Astrocyte of the cerebellum (primary cell): ENCODE measurements at regions not wholly inside any gene's neighbourhood (a gene's known extent, or its start where the extent isn't known, plus 50 kb on each side); places are given as distances from the start of the nearest gene placed in this dataset.
"Not testable (repeated sequence)": the region's sequence is repeated elsewhere in the genome, so short reads cannot be mapped to it uniquely, and the experiment has no call there.

ENCODE experiments used
- DNase-seq: peaks from one replicate; pipeline ENCODE4 v3.0.0-alpha.2; 2011; ENCODE audit warnings: low read depth
- H3K4me3 ChIP-seq: 2 replicates; pipeline ENCODE4 v1.5.1; 2011; ENCODE audit warnings: mild to moderate bottlenecking, low read depth, low read length, moderate library complexity
- in situ Hi-C: cut with HindIII; loops from 2 replicates; pipeline ENCODE4 v1.10.0; 2017; ENCODE audit warnings: low sequenced_read_pairs
- TF ChIP-seq, protein P1 (sequence below): IDR thresholded peaks from 2 replicates; pipeline ENCODE4 v1.5.1; 2012; ENCODE audit warnings: low read length, low read depth, moderate library complexity, mild to moderate bottlenecking; ENCODE audit errors: missing control alignments

DNA sequence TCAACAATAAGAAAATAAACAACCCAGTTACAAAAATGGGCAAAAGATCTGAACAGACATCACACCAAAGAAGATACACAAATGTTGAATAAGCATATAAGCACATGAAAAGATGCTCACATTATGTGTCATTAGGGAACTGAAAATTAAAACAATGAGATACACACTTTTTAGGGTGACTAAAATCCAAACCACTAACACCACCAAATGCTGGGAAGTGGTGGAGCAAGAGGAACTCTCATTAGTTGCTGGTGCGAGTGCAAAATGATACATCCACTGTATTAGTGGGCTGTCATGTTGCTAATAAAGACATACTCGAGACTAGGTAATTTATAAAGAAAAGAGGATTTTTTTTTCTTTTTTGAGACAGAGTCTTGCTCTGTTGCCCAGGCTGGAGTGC is 329.1 kb downstream of the TMEM38B start:
- TF ChIP-seq, protein P1, sequence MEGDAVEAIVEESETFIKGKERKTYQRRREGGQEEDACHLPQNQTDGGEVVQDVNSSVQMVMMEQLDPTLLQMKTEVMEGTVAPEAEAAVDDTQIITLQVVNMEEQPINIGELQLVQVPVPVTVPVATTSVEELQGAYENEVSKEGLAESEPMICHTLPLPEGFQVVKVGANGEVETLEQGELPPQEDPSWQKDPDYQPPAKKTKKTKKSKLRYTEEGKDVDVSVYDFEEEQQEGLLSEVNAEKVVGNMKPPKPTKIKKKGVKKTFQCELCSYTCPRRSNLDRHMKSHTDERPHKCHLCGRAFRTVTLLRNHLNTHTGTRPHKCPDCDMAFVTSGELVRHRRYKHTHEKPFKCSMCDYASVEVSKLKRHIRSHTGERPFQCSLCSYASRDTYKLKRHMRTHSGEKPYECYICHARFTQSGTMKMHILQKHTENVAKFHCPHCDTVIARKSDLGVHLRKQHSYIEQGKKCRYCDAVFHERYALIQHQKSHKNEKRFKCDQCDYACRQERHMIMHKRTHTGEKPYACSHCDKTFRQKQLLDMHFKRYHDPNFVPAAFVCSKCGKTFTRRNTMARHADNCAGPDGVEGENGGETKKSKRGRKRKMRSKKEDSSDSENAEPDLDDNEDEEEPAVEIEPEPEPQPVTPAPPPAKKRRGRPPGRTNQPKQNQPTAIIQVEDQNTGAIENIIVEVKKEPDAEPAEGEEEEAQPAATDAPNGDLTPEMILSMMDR: no peak
- DNase-seq: no peak
- H3K4me3 ChIP-seq: no peak overlapping the region
- in situ Hi-C loops: no loop called here

DNA sequence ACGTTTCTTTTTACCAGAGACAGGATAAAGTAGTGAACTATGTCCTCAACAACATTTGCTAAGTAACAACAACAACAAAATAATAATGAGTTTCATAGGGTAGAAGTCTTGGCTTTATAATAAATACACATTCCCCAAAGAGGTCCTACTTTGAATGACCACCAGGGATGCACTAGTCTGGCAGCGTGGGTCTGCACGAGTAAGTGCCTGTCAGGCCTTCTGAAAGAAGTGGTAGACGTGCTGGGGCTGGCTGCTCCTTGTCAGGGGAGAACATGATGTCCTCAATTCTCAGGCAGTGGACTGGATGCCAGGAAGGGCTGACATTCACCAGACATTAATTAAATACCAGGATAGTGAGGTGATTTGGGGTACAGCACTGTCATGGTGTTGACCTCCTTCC is 331.1 kb downstream of the TMEM38B start:
- no peak overlapping the region for H3K4me3 ChIP-seq
- in situ Hi-C loops: no loop called here
- no peak for DNase-seq
- TF ChIP-seq, protein P1: no peak

DNA sequence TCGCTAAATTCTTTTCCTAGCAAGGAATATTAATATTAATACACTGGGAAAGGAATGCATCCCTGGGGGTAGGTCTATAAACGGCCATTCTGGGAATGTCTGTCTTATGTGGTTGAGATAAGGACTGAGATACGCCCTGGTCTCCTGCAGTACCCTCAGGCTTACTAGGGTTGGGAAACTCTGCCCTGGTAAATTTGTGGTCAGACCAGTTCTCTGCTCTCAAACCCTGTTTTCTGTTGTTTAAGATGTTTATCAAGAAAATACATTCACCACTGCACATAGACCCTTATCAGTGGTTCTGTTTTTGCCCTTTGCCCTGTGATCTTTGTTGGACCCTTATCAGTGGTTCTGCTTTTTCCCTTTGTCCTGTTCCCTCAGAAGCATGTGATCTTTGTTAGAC is 335.8 kb downstream of the TMEM38B start:
- H3K4me3 ChIP-seq, in situ Hi-C loops, DNase-seq: not testable (repeated sequence)

DNA sequence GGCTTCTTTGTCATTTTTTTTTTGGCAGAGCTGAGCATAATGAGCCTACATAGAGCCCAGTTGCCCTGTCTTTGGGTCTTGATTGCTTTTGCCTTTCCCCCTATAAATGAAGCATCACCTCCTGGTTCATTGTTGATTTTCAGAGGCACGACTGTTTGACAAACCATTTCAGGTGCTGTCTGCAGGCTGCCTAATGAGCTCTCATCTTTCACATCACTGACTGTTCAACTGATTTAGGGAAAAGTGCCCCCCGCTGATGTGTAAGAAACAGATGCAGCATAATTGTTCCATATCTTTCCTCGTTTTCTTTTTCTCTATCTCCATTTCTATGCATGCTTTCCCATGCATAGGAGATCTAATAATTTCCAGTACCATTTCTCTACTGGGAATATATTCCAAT is 338.6 kb downstream of the TMEM38B start:
- TF ChIP-seq, protein P1: no peak
- in situ Hi-C loops: no loop called here
- H3K4me3 ChIP-seq: no peak overlapping the region
- DNase-seq: no peak

DNA sequence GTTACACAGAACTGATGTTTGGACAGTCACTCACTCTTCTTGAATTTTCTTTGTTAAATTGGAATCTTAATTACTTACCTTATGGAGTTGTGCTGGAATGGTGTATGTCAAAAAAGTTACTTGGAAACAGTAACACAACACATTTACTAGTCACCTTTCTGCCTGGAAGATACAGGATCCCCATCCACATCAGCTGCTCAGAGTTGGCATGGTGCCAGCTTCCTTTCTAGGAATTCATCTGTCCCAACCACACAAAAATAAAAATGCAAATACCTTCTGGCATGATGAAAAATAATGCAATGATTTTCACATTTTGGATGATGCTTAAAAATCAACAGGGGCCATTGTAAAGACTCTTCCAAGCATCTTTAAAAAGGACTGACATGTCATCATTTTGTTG is 341.5 kb downstream of the TMEM38B start:
- TF ChIP-seq, protein P1: no peak
- DNase-seq: no peak
- in situ Hi-C loops: no loop called here
- H3K4me3 ChIP-seq: no peak overlapping the region

DNA sequence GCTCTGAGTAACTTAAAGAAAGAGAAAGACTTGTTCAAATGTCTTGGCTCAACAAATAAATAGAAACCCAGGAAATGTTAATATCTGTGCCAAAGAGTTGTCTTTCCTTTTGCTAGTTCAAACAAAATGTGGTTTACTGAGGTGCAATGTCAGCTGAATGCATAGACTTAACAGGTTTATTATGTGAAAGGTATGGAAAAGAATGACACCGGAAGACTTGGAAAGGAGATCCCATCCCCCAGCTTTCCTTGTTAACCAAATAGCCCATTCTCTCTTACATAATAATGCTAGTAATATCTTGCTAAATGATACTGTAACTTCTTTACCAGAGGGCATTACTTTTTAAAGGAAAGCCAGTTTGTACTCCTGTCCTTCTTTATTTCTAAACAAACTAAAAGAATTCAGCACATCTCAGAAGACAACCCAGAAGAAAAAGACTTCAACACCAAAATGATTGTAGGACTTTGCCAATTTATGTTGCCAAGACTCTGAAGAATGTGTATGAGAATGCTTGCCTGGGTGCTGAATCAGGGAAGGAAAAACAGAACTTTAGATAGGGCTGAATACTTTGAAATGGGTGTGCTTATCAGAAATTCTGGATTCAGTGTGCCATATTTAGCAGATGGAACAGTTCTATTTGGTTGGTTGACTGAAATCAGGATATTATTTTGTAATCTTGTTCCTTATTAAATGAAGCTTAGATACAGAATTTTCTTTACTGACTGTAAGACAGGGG is 344.1 kb downstream of the TMEM38B start:
- no peak overlapping the region for H3K4me3 ChIP-seq
- DNase-seq: no peak
- in situ Hi-C loops: no loop called here
- TF ChIP-seq, protein P1: no peak

DNA sequence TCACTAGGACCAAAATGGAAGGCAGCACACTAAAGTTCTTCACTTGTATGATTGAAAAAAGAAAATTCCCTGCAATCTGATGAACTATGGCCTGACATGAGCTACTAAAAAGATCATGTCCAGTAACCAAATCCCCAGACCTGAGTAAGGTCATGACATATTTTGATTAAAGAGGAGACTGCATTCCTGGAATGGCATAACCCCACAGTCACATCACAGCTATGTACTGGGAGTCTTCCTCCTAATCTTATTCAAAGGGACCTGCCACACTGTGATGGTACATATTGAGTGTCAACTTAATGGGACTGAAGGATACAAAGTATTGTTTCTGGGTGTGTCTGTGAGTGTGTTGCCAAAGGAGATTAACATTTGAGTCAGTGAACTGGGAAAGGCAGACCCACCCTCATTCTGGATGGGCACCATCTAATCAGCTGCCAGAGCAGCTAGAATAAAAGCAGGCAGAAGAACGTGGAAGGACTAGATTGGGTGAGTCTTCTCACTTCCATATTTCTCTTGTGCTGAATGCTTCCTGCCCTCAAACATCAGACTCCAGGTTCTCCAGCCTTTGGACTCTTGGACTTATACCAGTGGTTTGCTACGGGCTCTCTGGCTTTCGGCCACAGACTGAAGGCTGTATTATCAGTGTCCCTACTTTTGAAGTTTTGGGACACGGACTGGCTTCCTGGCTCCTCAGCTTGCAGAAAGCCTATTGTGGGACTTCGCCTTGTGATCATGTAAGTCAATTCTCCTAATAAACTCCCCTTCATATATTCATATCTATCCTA is 345.0 kb downstream of the TMEM38B start:
- DNase-seq: no peak
- in situ Hi-C loops: no loop called here
- TF ChIP-seq, protein P1: no peak
- H3K4me3 ChIP-seq: no peak overlapping the region

DNA sequence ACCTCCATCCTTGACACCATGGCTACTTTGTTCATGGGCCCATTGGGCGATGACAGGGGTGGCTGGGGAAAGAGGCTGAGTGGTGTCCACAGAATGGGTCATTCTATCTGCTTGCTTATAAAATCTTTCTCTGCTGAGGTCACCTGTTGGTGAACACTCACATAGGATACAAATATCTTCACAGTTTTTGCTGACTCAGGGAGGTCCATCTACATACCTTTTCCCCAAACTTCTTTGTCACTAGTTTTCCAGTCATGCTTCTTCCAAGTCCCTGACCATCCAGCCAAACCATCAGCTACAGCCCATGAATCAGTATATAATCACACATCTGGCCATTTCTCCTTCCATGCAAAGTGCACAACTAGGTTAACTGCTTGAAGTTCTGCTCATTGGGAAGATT is 347.6 kb downstream of the TMEM38B start:
- H3K4me3 ChIP-seq, in situ Hi-C loops, DNase-seq: not testable (repeated sequence)
